Head of caudate nucleus (tissue), 42 donors: ENCODE measurements at regions not wholly inside any gene's neighbourhood (a gene's known extent, or its start where the extent isn't known, plus 50 kb on each side); places are given as distances from the start of the nearest gene placed in this dataset.
A peak's percentile ranks its signal among the peaks of the same experiment; 100 is the strongest.
"Not testable (repeated sequence)": the region's sequence is repeated elsewhere in the genome, so short reads cannot be mapped to it uniquely, and the experiment has no call there.

Experiments used
- DNase-seq, 42 donors: peaks; one replicate each; pipeline versions ENCODE4 v3.0.0 to v3.0.0-alpha.2; 2020 to 2021; ENCODE audit warnings: mixed read lengths in 7 of 42
- intact Hi-C: fragments of 100-400 bp; cut with DNase I; formaldehyde crosslinking; loops from one replicate; pipeline ENCODE4 v1.15.0; 2022

DNA sequence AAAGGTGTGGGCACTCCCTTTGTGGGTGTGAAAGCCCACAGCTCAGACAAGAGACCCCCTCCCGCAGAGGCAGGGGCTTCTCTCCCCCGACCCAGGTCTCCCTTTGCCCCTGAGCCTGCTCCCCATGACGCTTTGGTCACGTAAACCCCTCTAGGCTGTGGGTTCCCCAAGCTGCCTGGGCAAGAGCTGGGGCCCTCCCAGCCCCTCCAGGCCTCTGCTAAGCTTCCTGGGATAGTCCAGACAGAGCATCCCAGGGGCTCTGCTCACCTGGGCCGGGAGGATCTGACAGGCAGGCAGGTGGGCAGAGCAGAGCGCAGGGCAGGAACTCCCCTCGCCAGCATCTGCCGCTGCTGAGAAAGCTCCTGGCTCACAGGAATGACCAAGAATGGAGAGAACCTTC lies 177.3 kb downstream of the BANP start:
- intact Hi-C loops = no loop called here
- no peak for DNase-seq

DNA sequence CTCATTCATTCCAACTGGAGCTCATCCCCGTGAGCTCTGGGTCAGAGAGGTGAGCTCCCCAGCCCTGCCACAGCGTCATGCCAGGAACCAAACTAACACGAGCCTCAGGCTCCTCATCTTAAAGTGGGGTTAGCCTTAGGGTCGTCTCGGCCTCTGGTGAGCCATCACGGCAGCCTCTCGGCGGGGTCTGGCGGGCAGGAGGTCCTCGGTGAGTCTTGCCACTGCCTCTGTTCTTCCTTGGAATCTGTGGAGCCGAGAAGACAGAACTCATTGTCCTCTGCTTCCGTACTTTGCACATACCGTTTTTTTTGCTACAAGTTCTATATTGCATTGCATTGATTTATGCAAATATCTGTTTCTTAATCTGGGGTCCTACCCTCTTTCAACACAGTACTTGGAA lies 177.9 kb downstream of the BANP start:
- intact Hi-C loops, DNase-seq: not testable (repeated sequence)

DNA sequence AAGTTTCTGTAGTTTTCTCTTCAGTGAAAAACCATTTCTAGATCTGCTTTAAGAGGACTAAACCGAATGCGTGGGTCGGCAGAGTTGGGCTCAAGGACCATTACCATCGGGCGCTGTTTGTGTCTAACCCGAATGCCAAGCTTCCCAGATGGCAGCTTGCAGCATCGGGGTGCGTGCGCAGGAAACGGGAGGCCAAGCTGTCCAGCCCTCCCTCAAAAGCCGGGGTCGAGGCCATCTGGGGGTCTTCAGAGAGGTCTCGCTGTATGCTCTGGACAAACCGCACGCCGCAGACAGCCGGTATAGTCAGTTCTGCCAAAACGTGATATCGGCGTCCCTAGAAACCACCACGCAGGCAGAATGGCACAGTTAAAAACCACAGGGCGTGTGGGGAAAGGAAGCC lies 178.8 kb downstream of the BANP start:
- intact Hi-C loops = no loop called here
- no peak for DNase-seq

DNA sequence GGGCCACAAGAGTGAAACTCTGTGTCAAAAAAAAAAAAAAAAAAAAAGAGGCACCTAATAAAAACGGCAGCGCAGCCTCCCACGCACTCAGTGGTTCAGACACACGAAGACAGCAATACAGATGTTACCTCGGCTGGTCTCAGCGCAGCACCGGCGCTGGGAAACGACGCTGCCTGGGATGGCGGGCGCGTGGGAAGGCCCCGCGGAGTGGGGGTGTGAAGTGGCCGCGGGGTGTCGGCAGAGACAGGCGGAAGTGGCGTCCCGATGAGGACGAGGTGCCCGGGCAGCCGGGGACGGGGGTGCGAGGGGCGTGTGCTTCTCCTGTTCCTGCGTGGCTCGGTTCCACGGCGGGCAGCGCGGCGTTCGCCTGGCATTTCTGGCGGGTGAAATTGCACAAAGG lies 179.4 kb downstream of the BANP start:
- intact Hi-C loops = no loop called here
- peak in 12 of 42 donors; percentile 13 to 59 (median 26) for DNase-seq

DNA sequence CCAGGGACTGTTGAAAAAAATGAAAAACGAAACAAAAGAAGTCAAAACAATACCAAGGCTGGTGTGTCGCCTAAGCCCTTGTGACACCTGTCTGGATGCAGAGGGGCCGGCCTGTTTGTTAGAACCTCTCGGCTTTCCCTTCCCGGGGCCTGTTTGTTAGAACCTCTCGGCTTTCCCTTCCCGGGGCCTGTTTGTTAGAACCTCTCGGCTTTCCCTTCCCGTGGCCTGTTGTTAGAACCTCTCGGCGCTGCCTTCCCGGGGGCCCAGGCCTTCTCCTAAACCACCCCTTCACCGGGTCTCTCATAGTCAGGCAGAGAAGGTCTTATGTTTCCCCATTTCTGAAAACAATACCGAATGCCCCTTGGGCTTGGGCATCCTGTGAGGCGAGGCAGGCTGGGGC lies 180.0 kb downstream of the BANP start:
- intact Hi-C loops = no loop called here
- DNase-seq = no peak

DNA sequence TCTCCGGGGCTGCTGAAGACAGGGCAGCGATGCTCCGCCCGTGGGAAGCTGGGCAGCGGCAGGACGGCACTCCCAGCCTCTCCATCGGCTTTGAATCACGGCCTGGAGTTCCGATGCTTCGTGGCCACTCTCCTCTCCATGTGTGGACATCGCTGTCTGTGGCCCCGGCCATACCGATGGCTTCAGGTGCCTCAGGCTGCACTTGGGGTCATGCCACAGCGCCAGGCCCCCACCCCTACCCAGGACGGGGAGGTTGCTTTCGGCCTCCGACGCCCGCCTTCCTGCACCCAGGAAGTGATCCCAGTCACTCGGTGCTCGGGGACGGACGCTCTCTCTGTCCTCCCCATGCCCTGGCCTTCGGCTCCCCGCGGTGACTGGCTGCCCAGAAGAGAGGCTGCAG lies 180.7 kb downstream of the BANP start:
- DNase-seq = no peak
- intact Hi-C loops = no loop called here

DNA sequence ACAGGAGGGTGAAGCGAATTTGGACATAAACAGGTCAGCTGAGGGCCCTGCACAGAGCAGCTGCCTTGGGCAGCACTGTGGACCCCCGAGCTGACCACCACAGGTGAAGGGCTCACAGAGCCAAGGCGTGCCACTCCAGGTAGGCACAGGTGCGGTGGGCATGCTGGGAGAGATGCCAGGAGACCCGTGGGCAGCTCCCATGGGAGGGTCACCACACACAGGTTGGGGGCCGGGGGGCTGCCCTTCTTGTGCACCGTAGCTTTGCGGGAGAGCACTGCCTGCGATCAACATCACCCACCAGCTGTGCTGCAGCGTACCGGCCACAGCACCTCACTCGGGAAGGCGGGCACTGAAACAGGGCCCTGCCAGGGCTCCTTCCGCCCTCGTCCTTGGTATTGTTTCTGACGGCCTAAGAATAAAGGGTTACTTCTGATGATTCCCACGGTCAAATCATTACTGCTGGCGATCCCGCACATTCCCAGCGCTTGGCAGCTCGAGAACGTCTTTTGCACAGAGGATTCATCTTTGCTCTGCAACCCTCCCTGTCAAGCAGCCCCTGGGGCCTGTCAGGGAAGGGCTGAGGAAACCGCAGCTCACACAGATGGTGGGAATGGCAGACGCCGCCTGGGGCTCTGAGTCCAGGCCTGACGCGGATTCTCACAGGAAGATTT lies 181.7 kb downstream of the BANP start:
- intact Hi-C loops = no loop called here
- DNase-seq = no peak

DNA sequence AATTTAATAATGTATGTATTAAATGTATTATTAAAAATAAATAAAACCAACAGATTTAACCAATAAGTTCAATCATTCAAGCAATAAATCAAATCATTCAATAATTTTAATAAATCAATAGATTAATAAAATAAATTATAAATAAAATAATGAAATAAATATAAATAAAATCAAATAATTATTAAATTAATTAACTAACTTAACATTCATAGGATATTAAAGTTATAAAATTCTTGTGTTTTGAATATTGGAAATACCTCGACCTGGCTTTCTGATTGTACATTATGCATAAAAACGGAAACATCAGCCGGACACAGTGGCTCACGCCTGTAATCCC lies 182.2 kb downstream of the BANP start:
- intact Hi-C loops = no loop called here
- DNase-seq = no peak

DNA sequence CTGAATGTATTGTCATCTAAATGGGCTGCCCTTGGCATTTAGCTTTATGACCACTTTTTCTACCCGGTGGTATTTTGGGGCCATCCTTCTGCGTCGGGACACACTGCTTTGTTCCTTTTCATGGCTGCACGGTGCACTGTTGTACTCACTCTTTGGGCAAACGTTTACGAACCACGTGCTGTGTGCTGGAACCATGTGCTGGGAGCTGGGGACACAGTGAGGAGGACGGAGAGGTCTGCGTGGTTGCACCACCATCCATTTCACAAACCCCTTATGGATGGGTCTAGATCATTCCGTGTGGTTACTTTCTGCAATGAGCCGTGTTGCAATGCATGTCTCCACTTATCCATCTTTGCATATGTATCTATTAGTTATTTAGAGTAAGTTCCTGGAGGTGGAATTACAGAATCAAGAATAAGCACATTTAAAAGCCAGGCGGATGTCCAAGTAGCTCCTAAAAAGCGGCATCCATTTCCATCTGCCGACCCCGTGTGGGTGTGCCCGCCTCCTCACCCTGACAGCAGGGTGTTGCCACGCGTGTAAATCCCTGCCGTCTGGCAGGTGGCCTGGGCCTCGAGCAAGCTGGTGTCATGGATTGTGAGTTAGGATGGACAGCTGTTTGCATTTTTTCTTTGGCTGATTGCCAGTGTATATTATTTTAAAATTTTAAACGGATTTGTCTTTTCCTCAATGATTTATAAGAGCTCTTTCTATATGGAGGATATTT lies 183.1 kb downstream of the BANP start:
- DNase-seq, intact Hi-C loops: not testable (repeated sequence)

DNA sequence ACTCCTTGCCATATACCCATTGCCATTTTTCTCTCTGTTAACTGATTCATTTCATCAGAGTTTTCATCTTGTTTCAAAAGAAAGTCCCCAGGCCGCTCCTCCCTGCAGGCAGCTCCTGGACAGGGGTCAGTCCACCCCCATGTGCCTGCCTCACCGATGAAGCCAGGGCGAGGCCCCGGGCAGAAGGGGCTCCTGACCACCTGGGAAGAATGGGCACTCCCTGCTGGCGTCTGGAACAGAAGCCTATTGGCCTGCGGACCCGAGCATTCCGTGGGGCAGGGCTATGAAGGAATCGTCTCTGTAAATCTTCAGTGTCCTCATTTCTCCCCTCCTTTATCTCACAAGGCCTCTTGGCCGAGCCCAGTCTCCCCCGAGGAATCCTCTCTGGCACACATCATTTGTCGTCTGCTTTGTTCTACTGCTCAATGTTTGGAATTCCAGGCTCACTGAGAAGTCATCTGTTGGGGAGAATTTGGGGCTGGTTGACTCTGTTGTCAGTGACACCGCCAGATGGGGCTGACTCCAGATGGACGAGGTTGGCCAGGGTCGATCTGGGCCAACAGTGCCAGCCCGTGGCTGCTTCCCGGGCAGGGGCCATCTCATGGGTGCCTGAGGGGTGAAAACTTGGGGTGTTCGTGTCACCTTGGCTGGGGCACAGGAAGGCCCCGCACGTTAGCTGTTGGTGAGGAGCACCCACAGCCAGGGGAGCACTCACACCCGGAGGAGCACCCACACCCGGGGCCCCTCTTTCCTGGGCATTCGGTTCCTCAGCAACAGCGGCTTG lies 183.9 kb downstream of the BANP start:
- intact Hi-C loops, DNase-seq: not testable (repeated sequence)

DNA sequence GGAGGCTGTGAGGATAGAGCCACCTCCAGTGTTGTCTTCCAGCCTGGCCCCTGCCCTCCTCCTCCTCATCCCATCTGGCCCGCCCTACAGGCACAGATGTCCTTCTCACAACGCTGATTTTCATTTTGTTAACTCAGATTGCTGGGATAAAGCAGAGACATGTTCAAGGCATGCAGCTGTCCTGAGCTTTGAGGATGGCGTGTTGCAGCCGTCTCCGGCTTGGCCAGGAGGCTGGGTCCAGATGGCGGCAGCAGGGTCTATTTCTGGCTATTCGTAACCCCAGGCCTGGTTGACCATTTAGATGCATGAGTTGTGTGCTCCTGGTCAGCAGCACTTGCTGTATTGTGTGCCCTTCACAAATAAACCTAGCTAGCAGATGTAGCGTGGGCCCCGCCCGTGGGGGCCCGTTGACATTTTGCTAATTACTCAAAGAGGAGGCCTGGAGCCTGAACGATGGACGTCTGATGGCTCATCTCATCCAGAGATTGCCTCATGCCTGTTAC lies 185.0 kb downstream of the BANP start:
- DNase-seq, intact Hi-C loops: not testable (repeated sequence)

DNA sequence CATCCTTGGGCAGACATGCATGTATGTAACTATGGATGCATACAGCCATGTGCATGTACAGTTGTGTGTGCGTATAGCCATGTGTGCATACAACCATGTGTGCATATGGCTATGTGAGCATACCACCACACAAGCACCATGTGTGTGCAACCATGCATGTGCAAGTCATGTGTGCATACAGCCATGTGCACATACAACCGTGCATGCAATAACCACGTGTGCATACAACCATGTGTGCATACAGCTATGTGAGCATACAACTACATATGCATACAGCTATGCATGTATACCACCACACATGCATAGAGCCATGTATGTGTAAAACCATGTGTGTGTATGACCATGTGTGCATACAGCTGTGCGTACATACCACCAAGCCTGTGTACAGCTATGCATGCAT lies 185.7 kb downstream of the BANP start:
- intact Hi-C loops, DNase-seq: not testable (repeated sequence)

DNA sequence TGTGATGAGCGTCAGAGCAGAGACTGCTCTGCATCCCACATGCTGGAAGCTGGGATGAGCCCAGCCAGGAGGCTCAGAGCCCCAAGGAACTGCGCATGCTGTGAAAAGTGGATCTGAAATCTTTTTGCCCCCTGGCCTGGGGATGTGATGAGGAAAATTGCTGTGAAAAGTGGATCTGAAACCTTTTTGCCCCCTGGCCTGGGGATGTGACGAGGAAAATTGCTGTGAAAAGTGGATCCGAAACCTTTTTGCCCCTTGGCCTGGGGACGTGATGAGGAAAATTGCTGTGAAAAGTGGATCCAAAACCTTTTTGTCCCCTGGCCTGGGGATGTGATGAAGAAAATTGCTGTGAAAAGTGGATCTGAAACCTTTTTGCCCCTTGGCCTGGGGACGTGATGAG lies 187.9 kb downstream of the BANP start:
- not testable (repeated sequence) for DNase-seq

DNA sequence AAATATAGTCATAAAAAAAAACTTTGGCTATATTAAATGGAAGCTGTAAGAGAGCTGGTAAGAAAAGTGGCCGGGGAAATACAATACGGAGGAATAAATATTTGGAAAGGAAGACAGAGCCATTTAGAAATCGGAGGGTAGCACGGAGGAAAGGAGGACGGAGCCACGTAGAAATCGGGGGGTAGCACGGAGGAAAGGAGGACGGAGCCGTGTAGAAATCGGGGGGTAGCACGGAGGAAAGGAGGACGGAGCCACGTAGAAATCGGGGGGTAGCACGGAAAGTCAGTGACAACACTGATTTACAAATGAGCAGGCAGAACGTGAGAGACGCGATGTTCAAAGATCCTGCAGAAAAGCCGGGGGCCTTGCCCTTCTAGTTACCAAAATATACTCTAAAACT lies 189.0 kb downstream of the BANP start:
- intact Hi-C loops, DNase-seq: not testable (repeated sequence)

More for the DNA sequence above, 187.9 kb downstream of the BANP start:
- intact Hi-C loops = not testable (repeated sequence)

DNA sequence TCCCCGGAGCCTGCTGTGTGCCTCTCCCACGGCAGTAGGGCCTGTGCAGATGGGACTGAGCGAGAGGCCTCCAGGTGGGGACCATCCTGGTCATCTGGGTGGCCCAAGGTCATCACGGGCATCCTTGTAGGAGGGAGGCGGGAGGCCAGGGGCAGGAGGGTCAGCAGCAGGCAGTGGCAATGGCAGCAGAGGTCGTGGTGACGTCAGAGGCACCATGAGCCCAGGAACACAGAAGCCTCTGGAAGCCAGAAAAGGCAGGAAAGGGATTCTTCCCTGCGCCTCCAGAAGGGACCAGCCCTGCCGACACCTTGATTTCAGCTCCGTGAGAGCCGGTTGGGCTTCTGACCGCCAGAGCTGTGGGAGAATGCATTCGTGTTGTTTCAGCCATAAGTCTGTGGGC lies 190.3 kb downstream of the BANP start:
- no peak for DNase-seq
- intact Hi-C loops = no loop called here

DNA sequence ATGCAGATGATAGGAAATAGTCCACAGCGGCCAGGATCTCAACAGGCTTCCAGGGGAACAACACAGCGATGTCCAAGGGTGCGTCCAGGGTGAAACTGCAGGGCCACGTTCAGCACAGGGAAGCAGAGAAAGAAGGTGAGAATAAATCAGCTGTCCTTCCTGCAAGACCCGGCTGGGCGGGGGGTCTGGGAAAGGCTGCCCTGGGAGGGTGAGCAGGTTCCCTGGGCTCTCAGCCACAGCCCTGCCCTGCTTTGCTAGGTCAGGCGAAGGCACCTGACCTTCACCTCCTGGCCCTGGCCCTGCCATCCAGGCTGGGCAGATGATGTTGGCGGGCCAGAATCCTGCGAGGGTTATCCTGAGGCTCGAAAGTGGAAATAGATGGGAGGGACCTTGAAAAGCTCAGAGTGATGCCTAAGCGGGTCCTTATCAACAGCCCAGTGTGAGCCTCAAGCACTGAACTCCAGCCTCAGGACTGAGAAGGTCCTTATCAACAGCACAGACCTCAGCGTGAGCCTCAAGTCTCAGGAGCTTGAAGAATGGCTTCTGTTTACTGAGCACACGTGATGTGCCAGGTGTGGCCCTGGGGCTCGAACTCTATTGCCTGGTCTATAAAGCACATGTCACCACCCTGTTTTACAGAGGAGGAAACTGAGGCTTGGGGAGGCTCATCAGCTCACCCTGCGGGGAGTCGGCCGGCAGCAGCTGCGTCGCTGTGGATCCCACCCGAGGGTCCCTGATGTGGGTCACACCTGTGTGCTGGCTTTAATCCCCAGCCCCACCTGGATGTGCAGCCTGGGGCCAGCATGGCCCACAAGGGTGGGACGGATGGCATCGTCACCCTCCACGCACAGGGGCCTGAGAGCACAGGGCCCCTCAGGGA lies 191.1 kb downstream of the BANP start:
- intact Hi-C loops, DNase-seq: not testable (repeated sequence)

DNA sequence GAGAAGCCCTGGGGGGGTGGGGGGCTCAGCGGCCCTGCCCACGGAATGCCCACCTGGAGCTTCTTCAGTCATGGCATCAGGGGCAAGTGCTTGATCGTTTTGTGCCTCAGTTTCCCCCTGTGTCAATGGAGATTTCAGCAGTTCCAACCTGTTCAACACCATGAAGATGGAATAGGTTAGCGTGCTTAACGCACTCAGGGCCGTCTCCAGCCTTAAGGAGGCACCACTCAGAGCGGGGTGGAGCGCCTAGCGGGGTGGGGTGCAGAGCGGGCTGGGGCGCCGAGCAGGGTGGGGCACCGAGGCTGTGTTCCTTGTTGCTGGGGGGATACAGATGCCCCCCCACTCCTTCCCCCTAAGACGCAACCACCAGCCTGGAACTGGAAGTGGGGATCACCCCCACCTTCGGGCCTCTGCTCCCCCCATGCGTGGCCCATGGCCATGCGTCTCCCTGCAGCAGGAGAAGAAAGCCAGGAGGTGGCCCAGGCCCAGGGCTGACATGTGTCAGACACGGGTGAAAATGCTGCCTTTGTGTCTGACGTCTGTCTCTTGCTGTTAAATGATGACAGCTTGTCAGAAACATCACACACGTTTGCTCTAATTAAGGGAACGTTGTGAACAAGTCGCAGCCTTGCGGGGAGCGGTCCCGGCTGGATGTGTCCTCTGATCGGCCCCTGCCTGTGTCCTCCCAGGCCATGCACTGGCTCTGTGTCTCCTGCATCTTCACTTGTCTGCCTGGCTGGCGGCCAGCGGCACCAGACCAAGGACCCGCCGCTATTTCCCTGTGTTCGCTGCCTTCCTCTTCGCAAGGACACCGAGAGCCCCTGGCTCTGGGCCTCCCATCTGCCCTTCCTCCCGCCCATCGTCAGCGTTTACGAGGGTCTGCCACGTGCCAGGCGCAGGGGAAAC lies 192.1 kb downstream of the BANP start:
- DNase-seq, intact Hi-C loops: not testable (repeated sequence)

DNA sequence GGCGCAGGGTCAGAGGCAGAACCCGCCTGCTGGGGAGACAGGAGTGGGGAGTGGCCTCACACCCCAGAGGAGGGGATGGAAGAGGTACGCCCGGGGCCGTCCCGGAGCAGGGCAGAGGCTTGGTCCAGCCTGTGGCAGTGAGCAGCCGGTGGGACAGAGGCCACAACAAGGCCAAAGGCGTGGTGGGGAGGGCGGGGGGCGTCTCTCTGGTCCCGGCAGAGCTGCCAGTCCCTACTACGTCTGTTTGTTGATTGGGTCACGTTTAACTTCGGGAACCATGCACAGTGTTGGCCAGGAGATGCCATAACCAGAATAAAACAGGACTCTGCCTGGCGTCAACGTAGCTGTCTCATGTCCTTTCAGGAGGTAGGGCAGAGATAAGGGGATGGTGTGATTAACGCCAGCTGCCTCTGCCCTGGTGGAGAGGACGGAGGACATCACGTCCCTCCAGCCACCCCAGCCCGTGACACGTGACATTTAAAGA lies 192.8 kb downstream of the BANP start:
- intact Hi-C loops = no loop called here
- no peak for DNase-seq
